ENCODE measurements at regions not wholly inside any gene's neighbourhood (a gene's known extent, or its start where the extent isn't known, plus 50 kb on each side); places are given as distances from the start of the nearest gene placed in this dataset.

DNA sequence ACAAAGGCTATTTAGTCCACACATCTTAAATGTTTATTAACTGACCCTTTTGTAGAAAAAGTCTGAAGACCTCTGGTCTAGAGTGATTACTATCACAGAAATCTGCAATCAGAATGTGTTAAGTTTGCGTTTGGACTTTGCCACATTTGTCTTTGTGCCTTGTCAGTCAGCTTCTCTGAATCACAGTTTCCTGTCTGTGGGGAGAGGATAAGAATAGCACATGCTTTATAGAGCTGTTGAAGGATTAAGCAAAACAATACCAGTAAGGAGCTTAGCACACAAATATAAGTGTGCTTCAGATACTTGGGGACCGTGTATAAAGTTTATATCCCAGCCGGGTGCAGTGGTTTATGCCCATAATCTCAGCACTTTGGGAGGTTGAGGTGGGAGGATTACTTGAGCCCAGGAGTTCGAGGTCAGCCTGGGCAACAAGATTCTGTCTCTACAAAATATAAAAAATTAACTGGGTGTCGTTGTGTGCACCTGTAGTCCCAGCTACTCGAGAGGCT is 63.0 kb upstream of the BTG1 start:
- no peak for DNase-seq

DNA sequence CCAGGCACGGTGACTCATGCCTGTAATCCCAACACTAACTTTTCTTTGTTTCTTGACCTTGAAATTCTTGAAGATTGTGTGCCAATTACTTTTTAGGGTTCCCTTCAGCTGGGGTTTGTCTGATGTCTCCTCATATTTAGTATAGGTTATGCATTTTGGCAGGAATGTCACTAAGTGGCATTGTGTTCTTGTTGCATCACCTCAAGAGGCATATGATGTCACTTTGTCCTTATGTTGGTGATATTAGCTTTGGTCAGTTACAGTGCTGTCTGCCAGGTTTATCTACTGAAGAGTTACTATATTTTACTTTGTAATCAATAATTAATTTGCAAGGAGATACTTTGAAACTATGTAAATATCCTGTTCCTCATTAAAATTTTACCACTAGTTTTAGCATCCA is 61.0 kb upstream of the BTG1 start:
- no peak for DNase-seq

DNA sequence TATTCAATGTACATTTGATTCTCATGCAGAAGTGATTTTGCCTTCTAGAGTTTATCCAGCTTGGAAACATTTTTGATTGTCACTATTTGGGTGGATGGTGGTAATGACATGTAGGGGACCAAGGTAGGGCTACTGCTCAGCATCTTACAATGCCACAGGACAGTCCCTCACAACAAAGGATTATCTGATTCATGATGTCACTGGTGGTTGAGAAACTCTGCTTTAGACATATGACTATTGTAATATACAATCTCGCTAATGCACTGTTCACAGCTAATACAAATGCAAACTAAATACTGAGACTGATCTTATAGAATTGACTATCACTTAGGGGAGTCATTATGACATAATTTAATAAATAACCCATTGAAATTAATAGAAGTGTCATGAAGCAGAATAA is 60.4 kb upstream of the BTG1 start:
- DNase-seq, result no peak

DNA sequence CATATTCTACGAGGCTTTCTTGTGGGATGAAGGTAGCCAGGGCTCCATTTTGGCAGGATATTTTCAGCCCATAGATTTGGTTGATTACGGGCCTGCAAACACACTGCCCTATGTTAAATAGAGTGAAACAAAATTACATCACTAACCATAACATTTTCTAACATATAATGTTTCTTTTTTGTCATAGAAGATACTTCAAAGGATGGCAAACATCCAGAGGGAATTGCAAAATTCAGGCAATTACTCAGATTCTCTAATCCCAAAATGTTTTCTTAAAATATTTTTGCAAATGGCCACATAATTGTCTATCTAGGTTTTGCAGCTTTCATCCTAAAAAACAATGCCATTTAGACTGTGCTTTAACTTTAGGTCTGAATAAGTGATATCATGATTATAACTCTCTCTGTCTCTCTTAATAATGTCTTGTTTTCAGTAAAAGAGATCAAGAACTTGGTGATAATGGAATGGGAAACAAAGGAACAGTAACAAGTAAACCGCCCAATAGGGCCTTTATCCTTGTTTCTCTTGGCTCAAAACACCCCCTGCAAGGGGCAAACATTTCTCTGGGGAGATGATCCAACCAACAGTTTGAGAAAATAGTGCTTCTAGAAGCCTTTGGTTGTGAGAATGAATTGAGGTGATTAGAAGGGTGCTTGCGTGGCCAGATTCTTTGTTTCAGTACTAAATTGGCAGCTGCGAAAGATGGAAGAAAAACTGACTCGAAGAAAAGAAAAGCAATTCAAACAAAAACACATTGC is 54.4 kb upstream of the BTG1 start:
- DNase-seq, result no peak

DNA sequence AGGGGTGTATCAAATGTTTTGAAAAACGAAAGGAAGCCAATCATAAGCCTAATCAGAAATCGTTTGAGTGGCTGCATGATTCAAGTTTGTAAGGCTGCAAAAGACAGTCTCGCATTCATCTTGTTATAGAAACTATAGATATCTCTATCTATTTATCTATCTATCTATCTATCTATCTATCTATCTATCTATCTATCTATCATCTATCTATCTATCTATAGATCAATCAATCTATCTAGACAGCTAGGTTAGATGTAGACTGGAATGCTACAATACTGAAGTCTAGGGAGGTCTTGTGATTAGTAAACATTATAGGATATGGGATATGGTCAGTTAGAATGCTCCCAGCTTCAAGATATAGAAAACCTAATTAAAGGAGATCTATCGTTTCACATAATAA is 52.2 kb upstream of the BTG1 start:
- no peak for DNase-seq

DNA sequence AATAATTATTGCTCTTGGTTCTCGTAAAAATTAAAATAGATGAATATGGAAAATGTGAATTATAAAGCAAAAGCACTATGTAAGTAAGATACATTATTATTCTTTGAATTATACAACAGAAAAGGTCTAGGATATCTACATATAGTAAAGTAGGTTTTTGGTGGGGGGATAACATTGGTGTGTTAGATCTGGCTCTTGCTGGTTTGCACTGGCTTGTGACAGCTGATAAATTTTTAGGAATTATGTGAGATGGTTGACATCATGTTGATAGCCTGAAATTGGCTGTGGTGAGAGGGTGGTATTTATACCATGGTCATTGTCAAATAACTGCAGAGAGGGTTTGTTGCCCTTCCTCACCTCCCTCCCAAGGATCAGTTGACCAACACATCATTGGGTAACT is 50.7 kb upstream of the BTG1 start:
- no peak for DNase-seq
